A673 (cell line): ENCODE measurements at regions not wholly inside any gene's neighbourhood (a gene's known extent, or its start where the extent isn't known, plus 50 kb on each side); places are given as distances from the start of the nearest gene placed in this dataset.

Source experiments
- BruUV-seq: library from RNA; stranded (reverse); fragments of 400-500 nt; replicated peaks from 2 replicates; lab custom pipeline; 2021; lab: Mats Ljungman, UMichigan
- CTCF ChIA-PET: fragments of 300-600 bp; sonication (Branson Sonifier 250); formaldehyde crosslinking; loops from one replicate; lab custom pipeline; 2022; ENCODE audit warnings: antibody characterized with exemption; lab: Charles Lee
- POLR2A ChIA-PET: fragments of 300-600 bp; sonication (Branson Sonifier 250); formaldehyde crosslinking; loops from one replicate; lab custom pipeline; 2022; ENCODE audit warnings: antibody characterized with exemption; ENCODE audit not compliant: low non-redundant PET; lab: Charles Lee
- DNase-seq: peaks from one replicate; pipeline ENCODE4 v3.0.0-alpha.2; 2015; ENCODE audit warnings: low spot score
- H3K27ac ChIP-seq: fragments of 200-600 bp; sonication (generic); 2 replicates; pipeline ENCODE4 v1.5.1; 2016; ENCODE audit warnings: mixed run types, low read depth, mild to moderate bottlenecking, mixed read lengths, antibody characterized with exemption, low read length; ENCODE audit not compliant: poor library complexity, severe bottlenecking
- H3K27me3 ChIP-seq: fragments of 200-600 bp; sonication (generic); replicated peaks from 2 replicates; pipeline ENCODE4 v1.6.1; 2017; ENCODE audit warnings: mixed run types, low read depth, mild to moderate bottlenecking, mixed read lengths, antibody characterized with exemption, low read length; ENCODE audit not compliant: insufficient read depth, poor library complexity
- H3K36me3 ChIP-seq: fragments of 200-600 bp; sonication (generic); 2 replicates; pipeline ENCODE4 v1.6.1; 2016; ENCODE audit warnings: mixed run types, mild to moderate bottlenecking, mixed read lengths, antibody characterized with exemption, low read length; ENCODE audit not compliant: insufficient read depth, poor library complexity, severe bottlenecking
- H3K4me1 ChIP-seq: fragments of 200-600 bp; sonication (generic); 2 replicates; pipeline ENCODE4 v1.6.1; 2017; ENCODE audit warnings: mixed run types, mild to moderate bottlenecking, mixed read lengths, antibody characterized with exemption, low read length; ENCODE audit not compliant: insufficient read depth, poor library complexity, severe bottlenecking
- H3K4me3 ChIP-seq: fragments of 200-600 bp; sonication (generic); 2 replicates; pipeline ENCODE4 v1.5.1; 2016; ENCODE audit warnings: low read depth, mixed run types, mild to moderate bottlenecking, mixed read lengths, low read length; ENCODE audit not compliant: poor library complexity, severe bottlenecking
- H3K9me3 ChIP-seq: fragments of 200-600 bp; sonication (generic); 2 replicates; pipeline ENCODE4 v1.6.1; 2016; ENCODE audit warnings: mixed run types, low read depth, mild to moderate bottlenecking, mixed read lengths, antibody characterized with exemption, low read length; ENCODE audit not compliant: poor library complexity, severe bottlenecking
- EZH2 ChIP-seq: fragments of 200-600 bp; sonication (generic); IDR thresholded peaks from 2 replicates; pipeline ENCODE4 v1.6.1; 2017; ENCODE audit warnings: borderline replicate concordance, low read depth, mild to moderate bottlenecking, mixed read lengths, antibody characterized with exemption, low read length; ENCODE audit not compliant: poor library complexity, severe bottlenecking
- intact Hi-C: fragments of 100-400 bp; cut with micrococcal nuclease; formaldehyde crosslinking; loops from one replicate; pipeline ENCODE4 v1.10.0; 2022; ENCODE audit not compliant: unreplicated experiment
- TF ChIP-seq, protein P1 (sequence below): fragments of 300-800, 200-600 bp; sonication (generic); conservative IDR thresholded peaks from 2 replicates; pipeline ENCODE4 v1.5.1; 2017; ENCODE audit warnings: low read depth, mild to moderate bottlenecking, antibody characterized with exemption, low read length, moderate library complexity, mixed read lengths

DNA sequence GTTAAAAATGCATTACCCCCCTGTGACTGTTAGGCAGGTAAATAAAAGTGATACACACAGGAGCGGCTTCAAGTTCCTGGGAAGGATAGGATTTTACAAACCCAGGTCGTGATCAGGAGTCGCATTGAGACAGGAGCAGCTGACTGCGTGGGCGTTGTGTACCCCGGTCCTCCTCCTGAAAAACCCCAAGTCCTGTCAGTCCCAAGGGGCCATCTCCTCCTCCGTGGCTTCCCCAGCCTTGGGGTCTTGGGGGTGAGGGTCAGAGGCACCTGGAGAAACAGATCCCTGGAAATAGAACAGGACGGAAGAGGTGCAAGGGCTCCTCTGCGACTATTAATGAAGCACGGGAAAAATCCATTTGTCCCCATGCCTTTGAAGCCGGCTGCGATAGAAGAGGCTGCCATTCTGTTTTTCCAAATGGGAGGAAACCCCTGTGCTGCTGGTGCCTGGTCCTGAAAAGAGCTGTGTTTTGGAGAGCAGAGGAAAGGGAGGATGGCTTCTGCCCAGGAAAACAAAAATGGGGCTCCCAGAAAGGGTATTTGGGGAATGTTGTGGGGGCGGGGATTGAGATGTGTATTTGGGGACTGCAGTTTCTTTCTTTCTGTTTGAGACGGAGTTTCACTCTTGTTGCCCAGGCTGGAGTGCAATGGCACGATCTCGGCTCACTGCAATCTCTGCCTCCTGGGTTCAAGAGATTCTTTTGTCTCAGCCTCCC is 143.1 kb downstream of the ZNF664 start:
- no peak for DNase-seq
- Histone ChIP-seq H3K27me3 (no peaks in the 10 kb centered on the region), H3K36me3 (no peaks in the 10 kb centered on the region), H3K9me3 (no peaks in the 10 kb centered on the region), H3K4me1 (peaks cover 8% of the 10 kb centered on the region), H3K27ac (no peak overlapping the region), H3K4me3 (no peak overlapping the region)
- POLR2A ChIA-PET, result interaction anchor here (0.6 kb wide), 1 partner anchor 63 kb away, joined by 3 read pairs; no protein-coding TSS in a partner anchor
- no TSS peak for BruUV-seq
- intact Hi-C loops, result no loop called here
- CTCF ChIA-PET, result no interaction called here
- TF ChIP-seq EZH2, result no peak
- TF ChIP-seq, protein P1, sequence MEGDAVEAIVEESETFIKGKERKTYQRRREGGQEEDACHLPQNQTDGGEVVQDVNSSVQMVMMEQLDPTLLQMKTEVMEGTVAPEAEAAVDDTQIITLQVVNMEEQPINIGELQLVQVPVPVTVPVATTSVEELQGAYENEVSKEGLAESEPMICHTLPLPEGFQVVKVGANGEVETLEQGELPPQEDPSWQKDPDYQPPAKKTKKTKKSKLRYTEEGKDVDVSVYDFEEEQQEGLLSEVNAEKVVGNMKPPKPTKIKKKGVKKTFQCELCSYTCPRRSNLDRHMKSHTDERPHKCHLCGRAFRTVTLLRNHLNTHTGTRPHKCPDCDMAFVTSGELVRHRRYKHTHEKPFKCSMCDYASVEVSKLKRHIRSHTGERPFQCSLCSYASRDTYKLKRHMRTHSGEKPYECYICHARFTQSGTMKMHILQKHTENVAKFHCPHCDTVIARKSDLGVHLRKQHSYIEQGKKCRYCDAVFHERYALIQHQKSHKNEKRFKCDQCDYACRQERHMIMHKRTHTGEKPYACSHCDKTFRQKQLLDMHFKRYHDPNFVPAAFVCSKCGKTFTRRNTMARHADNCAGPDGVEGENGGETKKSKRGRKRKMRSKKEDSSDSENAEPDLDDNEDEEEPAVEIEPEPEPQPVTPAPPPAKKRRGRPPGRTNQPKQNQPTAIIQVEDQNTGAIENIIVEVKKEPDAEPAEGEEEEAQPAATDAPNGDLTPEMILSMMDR, result no peak

DNA sequence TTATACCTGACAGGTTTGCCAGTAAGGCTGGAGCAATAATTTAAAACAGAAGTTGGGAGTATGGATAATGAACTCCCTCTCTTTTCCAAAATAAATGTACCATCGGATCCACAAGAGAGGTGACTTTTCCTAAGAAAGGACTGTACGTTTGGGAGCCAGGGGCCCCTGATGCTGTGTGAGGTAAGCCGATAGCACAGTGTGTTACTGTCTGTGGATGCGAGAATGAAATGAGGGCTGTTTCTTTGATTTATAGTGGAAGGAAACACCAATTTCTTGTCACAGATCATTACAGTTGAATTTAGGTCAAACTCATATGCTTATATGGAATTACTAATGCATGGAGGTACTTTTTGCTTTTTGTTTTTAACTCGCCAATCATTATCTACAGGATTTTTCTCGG is 147.7 kb downstream of the ZNF664 start:
- ChIA-PET CTCF (no interaction called here), POLR2A (interaction anchor here (0.7 kb wide), 1 partner anchor 33 kb away, joined by 4 read pairs; no protein-coding TSS in a partner anchor)
- no peak for DNase-seq
- TF ChIP-seq, protein P1, result no peak
- TF ChIP-seq EZH2, result no peak
- Histone ChIP-seq H3K9me3 (no peaks in the 10 kb centered on the region), H3K27ac (no peak overlapping the region), H3K36me3 (no peaks in the 10 kb centered on the region), H3K4me1 (peaks cover 21% of the 10 kb centered on the region), H3K4me3 (no peak overlapping the region), H3K27me3 (no peaks in the 10 kb centered on the region)
- intact Hi-C loops, result no loop called here
- no TSS peak for BruUV-seq

DNA sequence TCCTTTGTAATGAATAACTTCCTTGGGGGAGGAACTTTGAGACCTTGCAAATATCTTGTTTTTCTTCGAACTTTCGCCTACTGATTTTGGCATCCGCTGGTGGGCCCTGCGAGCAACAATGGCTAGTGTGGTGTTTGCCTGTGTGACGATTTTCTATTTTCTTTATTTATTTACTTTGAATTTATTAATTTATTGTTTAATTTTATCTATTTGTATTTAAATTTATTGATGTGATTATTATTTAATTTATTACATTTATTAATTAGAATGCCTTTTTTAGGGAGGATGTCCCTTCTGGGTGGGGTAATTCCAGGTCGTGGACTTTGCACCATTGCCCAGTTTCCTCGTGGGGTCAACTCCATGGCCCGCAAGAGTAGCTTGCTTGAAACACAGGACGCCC is 149.7 kb downstream of the ZNF664 start:
- no TSS peak for BruUV-seq
- Histone ChIP-seq H3K4me1 (peaks cover 23% of the 10 kb centered on the region), H3K27ac (no peak overlapping the region), H3K27me3 (no peaks in the 10 kb centered on the region), H3K9me3 (no peaks in the 10 kb centered on the region), H3K4me3 (no peak overlapping the region), H3K36me3 (no peaks in the 10 kb centered on the region)
- no peak for DNase-seq
- intact Hi-C loops, result no loop called here
- CTCF ChIA-PET, result no interaction called here
- POLR2A ChIA-PET, result no interaction called here
- no peak for TF ChIP-seq EZH2
- TF ChIP-seq, protein P1, result no peak
